IPS DF 19.7 (cell line): ENCODE measurements at regions not wholly inside any gene's neighbourhood (a gene's known extent, or its start where the extent isn't known, plus 50 kb on each side); places are given as distances from the start of the nearest gene placed in this dataset.
A peak's percentile ranks its signal among the peaks of the same experiment; 100 is the strongest.
"Not testable (repeated sequence)": the region's sequence is repeated elsewhere in the genome, so short reads cannot be mapped to it uniquely, and the experiment has no call there.

Source experiments
- DNase-seq: peaks from one replicate; pipeline ENCODE4 v3.0.0-alpha.2; 2013; ENCODE audit warnings: low read depth, low spot score

- peak; percentile 30 for DNase-seq
These were observed 247.1 kb upstream of the ELAVL2 start for GRCh38 chr9:24073007-24073592.

- DNase-seq, result no peak
These were observed 245.7 kb upstream of the ELAVL2 start for GRCh38 chr9:24071716-24072115.

- no peak for DNase-seq
These were observed 245.1 kb upstream of the ELAVL2 start for GRCh38 chr9:24071091-24071490.

GRCh38 chr9:24067107-24067506 is 241.1 kb upstream of the ELAVL2 start:
- DNase-seq, result not testable (repeated sequence)

- no peak for DNase-seq
These were observed 233.6 kb upstream of the ELAVL2 start for GRCh38 chr9:24059651-24060050.

- DNase-seq, result no peak
These were observed 225.5 kb upstream of the ELAVL2 start for GRCh38 chr9:24051587-24051986.

GRCh38 chr9:24050239-24050638 is 224.2 kb upstream of the ELAVL2 start:
- DNase-seq, result not testable (repeated sequence)

GRCh38 chr9:24045150-24045549 is 219.1 kb upstream of the ELAVL2 start:
- no peak for DNase-seq

- no peak for DNase-seq
These were observed 218.5 kb upstream of the ELAVL2 start for GRCh38 chr9:24044576-24044975.

- DNase-seq, result no peak
These were observed 215.2 kb upstream of the ELAVL2 start for GRCh38 chr9:24041160-24041690.

GRCh38 chr9:24036459-24036858 is 210.4 kb upstream of the ELAVL2 start:
- no peak for DNase-seq

GRCh38 chr9:24035816-24036215 is 209.8 kb upstream of the ELAVL2 start:
- no peak for DNase-seq

GRCh38 chr9:24011881-24012280 is 185.8 kb upstream of the ELAVL2 start:
- DNase-seq, result no peak

- DNase-seq, result no peak
These were observed 185.1 kb upstream of the ELAVL2 start for GRCh38 chr9:24011009-24011717.

- DNase-seq, result no peak
These were observed 183.3 kb upstream of the ELAVL2 start for GRCh38 chr9:24009322-24009721.

- no peak for DNase-seq
These were observed 181.1 kb upstream of the ELAVL2 start for GRCh38 chr9:24007185-24007584.

GRCh38 chr9:23991874-23992273 is 165.8 kb upstream of the ELAVL2 start:
- DNase-seq, result not testable (repeated sequence)

- DNase-seq, result no peak
These were observed 153.5 kb upstream of the ELAVL2 start for GRCh38 chr9:23979491-23979890.

GRCh38 chr9:23962101-23962500 is 136.1 kb upstream of the ELAVL2 start:
- peak; percentile 25 for DNase-seq

- DNase-seq, result no peak
These were observed 119.9 kb upstream of the ELAVL2 start for GRCh38 chr9:23945897-23946296.

GRCh38 chr9:23941051-23941450 is 115.0 kb upstream of the ELAVL2 start:
- DNase-seq, result no peak

- no peak for DNase-seq
These were observed 112.9 kb upstream of the ELAVL2 start for GRCh38 chr9:23938908-23939307.

GRCh38 chr9:23934291-23934906 is 108.4 kb upstream of the ELAVL2 start:
- DNase-seq, result no peak
